ENCODE measurements at regions not wholly inside any gene's neighbourhood (a gene's known extent, or its start where the extent isn't known, plus 50 kb on each side); places are given as distances from the start of the nearest gene placed in this dataset.
"Not testable (repeated sequence)": the region's sequence is repeated elsewhere in the genome, so short reads cannot be mapped to it uniquely, and the experiment has no call there.

DNA sequence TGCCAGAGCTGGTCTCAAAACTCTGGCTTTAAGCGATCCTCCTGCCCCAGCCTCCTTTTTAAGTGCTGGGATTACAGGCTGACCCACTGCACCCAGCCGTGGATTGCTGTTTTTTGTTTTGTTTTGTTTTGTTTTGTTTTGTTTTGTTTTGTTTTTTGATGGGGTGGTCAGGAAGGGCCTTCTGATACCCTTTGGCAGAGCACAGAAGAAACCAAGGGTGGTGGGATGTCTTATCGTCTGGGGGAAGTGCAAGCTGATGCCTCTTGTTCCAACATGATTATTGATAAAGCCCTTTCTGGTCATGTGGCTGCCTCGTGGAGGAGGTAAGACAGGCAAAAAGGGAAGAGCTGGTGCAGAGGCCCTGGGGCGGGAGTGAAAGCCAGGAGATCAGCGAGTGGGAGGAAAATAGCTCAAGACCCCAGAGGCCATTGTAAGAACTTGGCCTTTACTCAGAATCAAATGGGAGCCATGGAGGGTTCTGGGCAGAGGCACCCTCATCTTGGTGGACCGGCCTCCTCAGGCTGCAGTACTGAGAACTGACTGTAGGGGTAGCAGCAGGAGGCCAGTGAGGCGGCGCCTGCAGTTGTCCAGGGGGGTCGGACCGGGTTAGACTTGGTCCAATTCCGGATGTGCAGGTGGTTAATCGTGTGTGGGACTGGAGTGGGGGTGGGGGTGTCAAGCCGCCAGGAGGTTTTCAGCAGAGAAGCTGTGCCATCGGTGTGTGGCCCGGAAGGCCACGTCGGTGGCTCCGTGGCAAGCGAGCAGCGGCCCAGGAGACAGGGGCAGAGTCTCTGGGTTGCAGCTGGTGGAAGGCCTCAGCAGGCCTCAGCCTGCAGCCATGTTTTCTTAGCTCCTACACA lies 84.4 kb upstream of the GSE1 start:
- H3K9me3 ChIP-seq (ENCODE audit: control insufficient read depth, insufficient read depth, low read length) = no peaks in the 10 kb centered on the region
- H3K27me3 ChIP-seq (ENCODE audit: control insufficient read depth, insufficient read depth, low read length) = no peaks in the 10 kb centered on the region
- peaks cover 9% of the 10 kb centered on the region for H3K4me1 ChIP-seq (ENCODE audit: control insufficient read depth, insufficient read depth, low read length)
- no CpG with 5 or more reads among the region's 21 CpGs for WGBS (ENCODE audit: insufficient coverage, insufficient read length)
- no peak overlapping the region for H3K4me3 ChIP-seq (ENCODE audit: low read length)
- no peak for DNase-seq (ENCODE audit: low read depth, low spot score)
- no peaks in the 10 kb centered on the region for H3K36me3 ChIP-seq (ENCODE audit: control insufficient read depth, insufficient read depth, low read length)
- no peak overlapping the region for H3K27ac ChIP-seq (ENCODE audit: low read length)

DNA sequence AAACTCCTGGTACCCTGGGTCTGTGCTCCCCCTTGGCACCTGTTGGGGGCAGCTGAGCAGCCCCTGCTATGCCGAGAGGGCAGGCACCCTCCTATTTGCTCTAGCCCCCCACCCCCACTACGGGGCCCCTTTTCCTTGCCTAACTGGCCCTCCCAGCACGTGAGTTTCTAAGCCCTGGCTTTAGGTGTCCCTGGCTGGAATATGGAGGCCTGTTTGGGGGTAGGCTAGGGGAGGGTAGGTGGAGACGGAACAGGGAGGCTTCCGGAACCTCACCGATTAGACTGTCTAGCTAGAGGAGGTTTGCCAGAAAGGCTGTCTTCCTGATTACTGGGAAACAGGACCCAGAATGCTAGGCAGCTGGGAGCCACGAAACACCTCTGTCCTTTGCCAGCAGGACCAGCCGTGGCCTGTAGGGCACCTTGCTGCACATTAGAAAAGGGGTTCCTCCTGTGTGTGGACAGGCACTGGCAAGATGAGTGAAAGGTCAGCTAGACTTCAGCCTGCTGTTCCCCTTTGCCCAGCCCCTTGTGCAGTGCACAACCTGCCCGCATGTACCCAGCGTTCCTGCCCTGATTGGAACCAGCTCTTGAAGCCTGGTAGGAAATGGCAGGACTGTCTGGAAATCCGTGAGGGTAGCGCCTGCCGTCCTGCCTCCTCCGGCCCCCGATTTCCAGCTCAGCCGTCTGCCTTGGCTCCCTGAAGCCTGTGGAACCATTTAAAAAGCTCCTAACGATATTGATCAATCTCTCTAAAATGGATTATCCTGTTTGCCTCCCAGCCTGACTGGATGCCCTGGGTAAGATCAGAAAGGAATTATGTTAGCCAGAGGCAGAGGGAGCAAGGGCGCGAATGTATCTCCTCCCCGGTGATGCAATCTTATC lies 83.4 kb upstream of the GSE1 start:
- H3K4me3 ChIP-seq (ENCODE audit: low read length) = no peak overlapping the region
- no peak overlapping the region for H3K27ac ChIP-seq (ENCODE audit: low read length)
- 0 out of 2 replicates have a peak, but pooled peaks cover 1% of the 10 kb centered on the region for H3K4me1 ChIP-seq (ENCODE audit: control insufficient read depth, insufficient read depth, low read length)
- no CpG with 5 or more reads among the region's 20 CpGs for WGBS (ENCODE audit: insufficient coverage, insufficient read length)
- H3K27me3 ChIP-seq (ENCODE audit: control insufficient read depth, insufficient read depth, low read length) = no peaks in the 10 kb centered on the region
- H3K9me3 ChIP-seq (ENCODE audit: control insufficient read depth, insufficient read depth, low read length) = no peaks in the 10 kb centered on the region
- no peaks in the 10 kb centered on the region for H3K36me3 ChIP-seq (ENCODE audit: control insufficient read depth, insufficient read depth, low read length)
- no peak for DNase-seq (ENCODE audit: low read depth, low spot score)

DNA sequence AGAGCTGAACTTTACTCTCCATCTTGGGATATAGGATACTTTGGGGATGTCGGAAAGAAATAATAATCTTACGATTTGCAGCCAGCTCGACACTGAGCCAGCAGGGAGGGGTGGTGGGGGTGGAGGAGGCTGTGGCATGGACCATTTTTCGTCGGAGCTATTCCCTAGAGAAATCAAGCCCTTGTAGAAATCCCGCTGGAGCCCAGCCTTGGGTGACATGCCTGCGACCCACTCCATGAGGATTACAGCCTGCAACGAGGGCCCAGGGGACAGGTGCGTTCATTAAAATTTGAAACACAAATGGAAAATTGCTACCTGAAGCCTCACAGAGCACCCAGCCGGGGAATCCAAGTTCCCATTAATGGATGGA lies 82.8 kb upstream of the GSE1 start:
- no peak overlapping the region for H3K4me3 ChIP-seq (ENCODE audit: low read length)
- WGBS (ENCODE audit: insufficient coverage, insufficient read length) = no CpG with 5 or more reads among the region's 10 CpGs

DNA sequence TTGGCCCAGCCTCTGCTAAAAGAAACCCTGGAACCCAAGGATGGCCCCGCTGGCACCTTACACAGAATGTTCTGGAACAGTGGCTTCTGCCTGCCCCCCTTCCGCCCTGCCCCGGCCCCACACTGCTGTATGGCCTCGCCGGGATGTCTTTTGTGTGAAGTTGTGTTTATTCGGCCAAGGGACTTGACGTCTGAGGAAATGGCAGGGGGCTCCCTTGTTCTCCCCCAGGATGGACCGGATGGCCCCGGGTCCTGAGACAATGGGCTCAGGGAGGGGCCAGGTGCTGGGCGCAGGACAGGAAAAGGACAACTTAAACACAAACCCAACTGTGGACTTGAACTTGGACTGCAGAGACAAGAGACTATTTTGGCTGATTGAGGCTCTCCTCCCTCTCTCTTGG lies 81.6 kb upstream of the GSE1 start:
- Histone ChIP-seq H3K27me3 (ENCODE audit: control insufficient read depth, insufficient read depth, low read length) (no peaks in the 10 kb centered on the region), H3K36me3 (ENCODE audit: control insufficient read depth, insufficient read depth, low read length) (no peaks in the 10 kb centered on the region), H3K9me3 (ENCODE audit: control insufficient read depth, insufficient read depth, low read length) (no peaks in the 10 kb centered on the region), H3K27ac (ENCODE audit: low read length) (no peak overlapping the region), H3K4me3 (ENCODE audit: low read length) (no peak overlapping the region), H3K4me1 (ENCODE audit: control insufficient read depth, insufficient read depth, low read length) (no peaks in the 10 kb centered on the region; the same call in 1 of the 2 replicates)
- DNase-seq (ENCODE audit: low read depth, low spot score) = no peak
- no CpG with 5 or more reads among the region's 10 CpGs for WGBS (ENCODE audit: insufficient coverage, insufficient read length)

More for the DNA sequence above, 82.8 kb upstream of the GSE1 start:
- no peaks in the 10 kb centered on the region for H3K4me1 ChIP-seq (ENCODE audit: control insufficient read depth, insufficient read depth, low read length)
- no peak for DNase-seq (ENCODE audit: low read depth, low spot score)
- no peaks in the 10 kb centered on the region for H3K36me3 ChIP-seq (ENCODE audit: control insufficient read depth, insufficient read depth, low read length)
- H3K9me3 ChIP-seq (ENCODE audit: control insufficient read depth, insufficient read depth, low read length) = no peaks in the 10 kb centered on the region
- no peak overlapping the region for H3K27ac ChIP-seq (ENCODE audit: low read length)
- no peaks in the 10 kb centered on the region for H3K27me3 ChIP-seq (ENCODE audit: control insufficient read depth, insufficient read depth, low read length)

DNA sequence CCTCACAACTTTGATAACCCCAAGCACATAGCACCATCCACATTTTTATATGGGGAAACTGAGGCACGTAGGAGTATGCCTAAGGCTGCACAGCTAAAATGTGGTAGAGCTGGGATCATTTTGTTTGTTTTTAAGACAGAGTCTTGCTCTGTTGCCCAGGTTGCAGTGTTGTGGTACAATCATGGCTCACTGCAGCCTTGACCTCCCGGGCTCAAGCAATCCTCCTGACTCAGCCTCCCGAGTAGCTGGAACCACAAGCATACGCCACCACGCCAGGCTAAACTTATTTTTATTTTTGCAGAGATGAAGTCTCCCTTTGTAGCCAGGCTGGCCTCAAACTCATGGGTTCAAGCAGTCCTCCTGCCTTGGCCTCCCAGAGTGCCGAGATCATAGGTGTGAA lies 81.0 kb upstream of the GSE1 start:
- Histone ChIP-seq H3K4me3 (ENCODE audit: low read length) (no peak overlapping the region), H3K4me1 (ENCODE audit: control insufficient read depth, insufficient read depth, low read length) (no peaks in the 10 kb centered on the region; the same call in 1 of the 2 replicates), H3K27ac (ENCODE audit: low read length) (no peak overlapping the region), H3K36me3 (ENCODE audit: control insufficient read depth, insufficient read depth, low read length) (no peaks in the 10 kb centered on the region), H3K9me3 (ENCODE audit: control insufficient read depth, insufficient read depth, low read length) (no peaks in the 10 kb centered on the region), H3K27me3 (ENCODE audit: control insufficient read depth, insufficient read depth, low read length) (no peaks in the 10 kb centered on the region)
- WGBS (ENCODE audit: insufficient coverage, insufficient read length) = no CpG with 5 or more reads among the region's 6 CpGs
- no peak for DNase-seq (ENCODE audit: low read depth, low spot score)

DNA sequence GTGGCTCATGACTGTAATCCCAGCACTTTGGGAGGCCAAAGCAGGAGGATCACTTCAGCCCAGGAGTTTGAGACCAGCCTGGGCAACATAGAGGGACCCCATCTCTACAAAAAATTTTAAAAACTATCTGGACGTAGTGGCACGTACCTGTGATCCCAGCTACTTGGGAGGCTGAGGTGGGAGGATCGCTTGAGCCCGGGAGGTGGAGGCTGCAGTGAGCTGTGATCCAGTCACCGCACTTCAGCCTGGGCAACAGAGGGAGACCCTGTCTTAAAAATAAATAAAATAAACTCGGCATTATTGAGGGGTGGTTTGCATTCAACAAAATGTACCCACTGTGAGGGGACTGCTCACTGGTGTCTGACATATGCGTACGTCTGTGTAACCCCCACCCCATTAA lies 79.5 kb upstream of the GSE1 start:
- not testable (repeated sequence) for H3K36me3 ChIP-seq (ENCODE audit: control insufficient read depth, insufficient read depth, low read length); H3K27ac ChIP-seq (ENCODE audit: low read length); H3K9me3 ChIP-seq (ENCODE audit: control insufficient read depth, insufficient read depth, low read length); DNase-seq (ENCODE audit: low read depth, low spot score); H3K4me1 ChIP-seq (ENCODE audit: control insufficient read depth, insufficient read depth, low read length); H3K4me3 ChIP-seq (ENCODE audit: low read length); H3K27me3 ChIP-seq (ENCODE audit: control insufficient read depth, insufficient read depth, low read length)
- WGBS (ENCODE audit: insufficient coverage, insufficient read length) = no CpG with 5 or more reads among the region's 8 CpGs

DNA sequence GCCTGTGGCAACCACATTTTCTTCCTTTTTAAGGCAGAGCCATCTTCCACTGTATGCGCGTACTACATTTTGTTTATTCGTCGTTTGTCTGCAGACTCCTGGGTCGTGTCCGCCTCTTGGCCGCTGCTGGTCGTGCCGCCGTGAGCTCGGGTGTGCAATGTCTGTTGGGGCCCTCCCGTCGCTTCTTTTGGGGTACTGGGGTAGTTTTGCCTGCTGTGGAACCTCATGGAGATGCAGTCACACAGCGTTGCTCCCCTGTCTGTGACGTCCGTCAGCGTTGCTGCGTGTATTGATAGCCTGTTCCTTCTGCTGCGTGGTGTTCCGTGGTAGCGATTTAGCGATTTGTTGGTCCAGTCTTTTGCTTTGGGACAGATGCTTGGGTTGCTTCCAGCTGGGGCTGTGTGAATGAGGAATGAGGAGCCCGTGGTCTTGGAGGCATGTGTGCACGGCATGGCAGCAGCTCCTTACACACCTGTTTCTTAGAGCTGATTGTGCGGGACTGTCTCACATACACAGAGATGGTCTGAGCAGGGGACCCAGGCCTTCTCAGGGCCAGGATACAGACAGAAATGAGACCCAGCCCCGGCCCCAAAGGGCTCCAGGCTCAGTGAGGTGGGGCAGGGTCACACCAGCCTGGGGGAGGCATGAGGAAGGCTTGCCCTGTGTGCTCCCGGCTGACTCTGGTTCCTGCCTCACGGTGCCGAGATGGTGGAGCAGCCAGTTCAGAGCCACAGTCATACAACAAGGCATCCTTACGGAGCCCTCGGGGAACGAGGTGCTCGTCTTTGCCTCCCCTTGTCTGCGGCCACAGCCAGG lies 78.4 kb upstream of the GSE1 start:
- H3K27ac ChIP-seq (ENCODE audit: low read length) = no peak overlapping the region
- WGBS (ENCODE audit: insufficient coverage, insufficient read length) = no CpG with 5 or more reads among the region's 34 CpGs
- H3K27me3 ChIP-seq (ENCODE audit: control insufficient read depth, insufficient read depth, low read length) = no peaks in the 10 kb centered on the region
- H3K4me1 ChIP-seq (ENCODE audit: control insufficient read depth, insufficient read depth, low read length) = peaks cover 1% of the 10 kb centered on the region; the same call in 1 of the 2 replicates
- no peak for DNase-seq (ENCODE audit: low read depth, low spot score)
- H3K4me3 ChIP-seq (ENCODE audit: low read length) = no peak overlapping the region
- no peaks in the 10 kb centered on the region for H3K9me3 ChIP-seq (ENCODE audit: control insufficient read depth, insufficient read depth, low read length)
- H3K36me3 ChIP-seq (ENCODE audit: control insufficient read depth, insufficient read depth, low read length) = no peaks in the 10 kb centered on the region

DNA sequence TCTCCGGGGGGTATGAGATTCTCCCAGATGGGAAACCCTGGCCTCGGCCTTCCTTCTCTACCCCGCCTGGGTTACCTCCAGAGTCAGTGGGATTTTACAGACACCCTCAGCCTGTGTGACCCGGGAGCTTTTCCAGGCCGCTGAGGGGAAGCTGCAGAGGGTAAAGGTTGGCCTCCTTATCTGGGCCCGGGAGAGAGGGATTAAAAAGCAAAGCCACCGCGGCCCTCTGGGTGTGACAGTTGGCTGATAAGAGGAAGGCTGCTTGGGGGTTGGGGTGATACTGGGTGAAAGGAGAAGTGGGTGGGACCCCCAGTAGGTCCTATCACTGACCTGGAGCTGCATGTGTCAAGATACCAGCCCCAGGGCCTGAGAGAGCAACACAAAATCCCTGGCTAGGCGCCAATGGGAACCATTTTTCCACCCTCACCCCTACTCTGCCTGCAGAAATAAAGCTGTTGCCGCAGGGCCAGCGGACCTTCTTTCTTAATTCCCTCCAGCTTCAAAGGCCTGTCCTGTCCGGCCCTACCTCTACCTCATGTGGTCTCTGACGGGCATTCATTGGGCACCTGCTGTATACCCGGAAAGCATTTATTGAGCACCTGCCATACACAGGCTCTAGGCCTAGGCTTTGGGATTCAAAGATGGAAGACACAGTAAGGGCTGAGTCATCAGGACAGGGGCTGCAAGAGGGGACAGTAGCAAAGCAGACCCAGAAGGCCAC lies 77.6 kb upstream of the GSE1 start:
- no peaks in the 10 kb centered on the region for H3K27me3 ChIP-seq (ENCODE audit: control insufficient read depth, insufficient read depth, low read length)
- H3K27ac ChIP-seq (ENCODE audit: low read length) = no peak overlapping the region
- DNase-seq (ENCODE audit: low read depth, low spot score) = no peak
- no peak overlapping the region for H3K4me3 ChIP-seq (ENCODE audit: low read length)
- H3K36me3 ChIP-seq (ENCODE audit: control insufficient read depth, insufficient read depth, low read length) = no peaks in the 10 kb centered on the region
- WGBS (ENCODE audit: insufficient coverage, insufficient read length) = no CpG with 5 or more reads among the region's 14 CpGs
- peaks cover 1% of the 10 kb centered on the region; the same call in 1 of the 2 replicates for H3K4me1 ChIP-seq (ENCODE audit: control insufficient read depth, insufficient read depth, low read length)
- H3K9me3 ChIP-seq (ENCODE audit: control insufficient read depth, insufficient read depth, low read length) = no peaks in the 10 kb centered on the region

DNA sequence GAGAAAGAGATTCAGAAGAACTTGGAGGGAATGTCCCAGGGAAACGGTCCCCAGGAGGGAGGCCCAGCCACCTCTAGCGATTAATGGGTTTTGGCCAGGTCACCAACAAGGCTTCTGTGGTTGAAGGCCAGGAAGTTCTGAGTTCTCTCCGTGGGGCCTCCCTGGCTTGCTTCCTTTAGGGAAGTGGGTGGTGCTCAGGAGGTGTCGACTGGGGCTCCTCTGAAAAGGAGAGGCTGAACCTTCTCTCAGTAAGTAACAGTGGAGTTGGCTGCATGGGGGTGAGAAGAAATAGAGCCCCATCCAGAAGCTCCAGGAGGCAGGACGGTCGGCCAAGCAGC lies 77.1 kb upstream of the GSE1 start:
- WGBS (ENCODE audit: insufficient coverage, insufficient read length) = no CpG with 5 or more reads among the region's 6 CpGs
- H3K27ac ChIP-seq (ENCODE audit: low read length) = no peak overlapping the region
- peaks cover 1% of the 10 kb centered on the region; the same call in 1 of the 2 replicates for H3K4me1 ChIP-seq (ENCODE audit: control insufficient read depth, insufficient read depth, low read length)
- H3K9me3 ChIP-seq (ENCODE audit: control insufficient read depth, insufficient read depth, low read length) = no peaks in the 10 kb centered on the region
- DNase-seq (ENCODE audit: low read depth, low spot score) = no peak
- no peak overlapping the region for H3K4me3 ChIP-seq (ENCODE audit: low read length)
- no peaks in the 10 kb centered on the region for H3K27me3 ChIP-seq (ENCODE audit: control insufficient read depth, insufficient read depth, low read length)
- H3K36me3 ChIP-seq (ENCODE audit: control insufficient read depth, insufficient read depth, low read length) = no peaks in the 10 kb centered on the region

All from iPS DF 6.9 (cell line).